ENCODE measurements at regions not wholly inside any gene's neighbourhood (a gene's known extent, or its start where the extent isn't known, plus 50 kb on each side); places are given as distances from the start of the nearest gene placed in this dataset.
A peak's percentile ranks its signal among the peaks of the same experiment; 100 is the strongest.

DNA sequence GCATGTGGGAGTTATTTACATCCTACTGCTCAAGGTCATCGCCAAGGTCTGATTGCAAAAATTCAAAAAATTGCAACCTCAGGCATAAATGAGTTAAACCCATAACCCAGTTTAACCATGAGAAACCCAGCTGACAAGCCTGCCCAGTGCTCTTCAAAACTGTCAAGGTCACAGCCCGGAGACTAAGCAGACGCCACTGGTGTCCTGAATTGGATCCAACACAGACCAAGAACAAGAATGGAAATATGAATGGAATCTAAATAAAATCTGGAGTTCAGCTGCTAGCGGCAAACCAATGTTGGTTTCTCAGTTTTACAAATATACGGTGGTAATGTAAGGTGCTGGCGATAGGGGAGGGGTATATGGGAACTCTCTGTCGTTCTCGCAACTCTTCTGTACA is 201.5 kb upstream of the MVB12B start:
- TF ChIP-seq, protein P1, sequence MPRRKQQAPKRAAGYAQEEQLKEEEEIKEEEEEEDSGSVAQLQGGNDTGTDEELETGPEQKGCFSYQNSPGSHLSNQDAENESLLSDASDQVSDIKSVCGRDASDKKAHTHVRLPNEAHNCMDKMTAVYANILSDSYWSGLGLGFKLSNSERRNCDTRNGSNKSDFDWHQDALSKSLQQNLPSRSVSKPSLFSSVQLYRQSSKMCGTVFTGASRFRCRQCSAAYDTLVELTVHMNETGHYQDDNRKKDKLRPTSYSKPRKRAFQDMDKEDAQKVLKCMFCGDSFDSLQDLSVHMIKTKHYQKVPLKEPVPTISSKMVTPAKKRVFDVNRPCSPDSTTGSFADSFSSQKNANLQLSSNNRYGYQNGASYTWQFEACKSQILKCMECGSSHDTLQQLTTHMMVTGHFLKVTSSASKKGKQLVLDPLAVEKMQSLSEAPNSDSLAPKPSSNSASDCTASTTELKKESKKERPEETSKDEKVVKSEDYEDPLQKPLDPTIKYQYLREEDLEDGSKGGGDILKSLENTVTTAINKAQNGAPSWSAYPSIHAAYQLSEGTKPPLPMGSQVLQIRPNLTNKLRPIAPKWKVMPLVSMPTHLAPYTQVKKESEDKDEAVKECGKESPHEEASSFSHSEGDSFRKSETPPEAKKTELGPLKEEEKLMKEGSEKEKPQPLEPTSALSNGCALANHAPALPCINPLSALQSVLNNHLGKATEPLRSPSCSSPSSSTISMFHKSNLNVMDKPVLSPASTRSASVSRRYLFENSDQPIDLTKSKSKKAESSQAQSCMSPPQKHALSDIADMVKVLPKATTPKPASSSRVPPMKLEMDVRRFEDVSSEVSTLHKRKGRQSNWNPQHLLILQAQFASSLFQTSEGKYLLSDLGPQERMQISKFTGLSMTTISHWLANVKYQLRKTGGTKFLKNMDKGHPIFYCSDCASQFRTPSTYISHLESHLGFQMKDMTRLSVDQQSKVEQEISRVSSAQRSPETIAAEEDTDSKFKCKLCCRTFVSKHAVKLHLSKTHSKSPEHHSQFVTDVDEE (CRISPR knock-in tag; IDR thresholded peaks at IDR 0.05) = peak; percentile 39; the same call in 1 of the 2 replicates
- TF ChIP-seq GLIS3 (CRISPR knock-in tag; IDR thresholded peaks at IDR 0.05) (no peak), ZNF70 (CRISPR knock-in tag; IDR thresholded peaks at IDR 0.05) (no peak), TCF4 (CRISPR knock-in tag; IDR thresholded peaks at IDR 0.05; ENCODE audit: borderline replicate concordance) (peak; percentile 72), ISL1 (CRISPR knock-in tag; IDR thresholded peaks at IDR 0.05) (peak; percentile 56; the same call in 1 of the 2 replicates), OSR1 (CRISPR knock-in tag; IDR thresholded peaks at IDR 0.05) (no peak)
- TF ChIP-seq, protein P2, sequence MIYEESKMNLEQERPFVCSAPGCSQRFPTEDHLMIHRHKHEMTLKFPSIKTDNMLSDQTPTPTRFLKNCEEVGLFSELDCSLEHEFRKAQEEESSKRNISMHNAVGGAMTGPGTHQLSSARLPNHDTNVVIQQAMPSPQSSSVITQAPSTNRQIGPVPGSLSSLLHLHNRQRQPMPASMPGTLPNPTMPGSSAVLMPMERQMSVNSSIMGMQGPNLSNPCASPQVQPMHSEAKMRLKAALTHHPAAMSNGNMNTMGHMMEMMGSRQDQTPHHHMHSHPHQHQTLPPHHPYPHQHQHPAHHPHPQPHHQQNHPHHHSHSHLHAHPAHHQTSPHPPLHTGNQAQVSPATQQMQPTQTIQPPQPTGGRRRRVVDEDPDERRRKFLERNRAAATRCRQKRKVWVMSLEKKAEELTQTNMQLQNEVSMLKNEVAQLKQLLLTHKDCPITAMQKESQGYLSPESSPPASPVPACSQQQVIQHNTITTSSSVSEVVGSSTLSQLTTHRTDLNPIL (CRISPR knock-in tag; IDR thresholded peaks at IDR 0.05; ENCODE audit: low read depth) = no peak
- TF ChIP-seq, protein P3, sequence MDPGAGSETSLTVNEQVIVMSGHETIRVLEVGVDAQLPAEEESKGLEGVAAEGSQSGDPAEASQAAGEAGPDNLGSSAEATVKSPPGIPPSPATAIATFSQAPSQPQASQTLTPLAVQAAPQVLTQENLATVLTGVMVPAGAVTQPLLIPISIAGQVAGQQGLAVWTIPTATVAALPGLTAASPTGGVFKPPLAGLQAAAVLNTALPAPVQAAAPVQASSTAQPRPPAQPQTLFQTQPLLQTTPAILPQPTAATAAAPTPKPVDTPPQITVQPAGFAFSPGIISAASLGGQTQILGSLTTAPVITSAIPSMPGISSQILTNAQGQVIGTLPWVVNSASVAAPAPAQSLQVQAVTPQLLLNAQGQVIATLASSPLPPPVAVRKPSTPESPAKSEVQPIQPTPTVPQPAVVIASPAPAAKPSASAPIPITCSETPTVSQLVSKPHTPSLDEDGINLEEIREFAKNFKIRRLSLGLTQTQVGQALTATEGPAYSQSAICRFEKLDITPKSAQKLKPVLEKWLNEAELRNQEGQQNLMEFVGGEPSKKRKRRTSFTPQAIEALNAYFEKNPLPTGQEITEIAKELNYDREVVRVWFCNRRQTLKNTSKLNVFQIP (CRISPR knock-in tag; IDR thresholded peaks at IDR 0.05; ENCODE audit: borderline replicate concordance, low read depth) = no peak
- ATAC-seq = peak; percentile 56

DNA sequence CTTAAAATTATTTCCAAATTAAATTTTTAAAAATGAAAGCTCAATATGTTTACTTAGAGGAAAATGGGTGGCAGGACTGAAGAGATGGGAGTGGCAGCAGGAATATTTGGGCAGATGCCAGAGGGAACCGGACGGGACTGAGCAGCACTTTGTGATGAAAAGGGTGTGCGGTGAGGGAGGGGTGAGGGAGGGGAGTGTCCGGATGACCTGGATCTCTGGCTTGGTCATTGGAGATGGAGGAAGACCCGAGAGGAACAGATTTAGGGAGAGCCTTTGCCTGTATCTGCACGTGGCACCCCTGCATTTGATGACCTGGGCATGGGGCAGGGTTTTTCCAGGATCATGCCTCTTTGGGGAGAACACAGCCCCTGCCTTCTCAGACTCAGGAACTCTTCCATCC is 201.1 kb upstream of the MVB12B start:
- peak; percentile 58 for ATAC-seq

DNA sequence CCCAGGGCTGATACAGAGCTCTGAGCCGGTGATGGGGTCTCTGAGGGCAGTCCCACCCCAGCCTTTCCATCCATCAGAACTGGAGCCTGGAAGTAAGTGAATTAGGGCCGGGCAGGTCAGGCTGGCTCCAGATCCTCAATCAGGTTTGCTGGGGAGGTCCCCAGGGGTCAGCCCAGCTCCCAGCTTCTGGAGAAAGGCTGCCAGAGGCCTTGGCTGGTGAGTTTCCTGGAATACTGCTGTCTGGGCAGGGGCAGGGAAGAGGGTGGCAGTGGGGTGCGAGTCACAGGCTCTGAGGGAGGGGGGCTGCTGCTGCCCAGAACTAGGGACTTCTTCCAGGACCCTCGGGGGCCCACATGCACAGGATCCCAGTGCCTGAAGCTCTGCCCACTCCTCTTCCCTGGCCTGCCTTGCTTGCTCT is 200.6 kb upstream of the MVB12B start:
- ATAC-seq = peak; percentile 24; the same call in 1 of the 3 replicates
- TF ChIP-seq, protein P4, sequence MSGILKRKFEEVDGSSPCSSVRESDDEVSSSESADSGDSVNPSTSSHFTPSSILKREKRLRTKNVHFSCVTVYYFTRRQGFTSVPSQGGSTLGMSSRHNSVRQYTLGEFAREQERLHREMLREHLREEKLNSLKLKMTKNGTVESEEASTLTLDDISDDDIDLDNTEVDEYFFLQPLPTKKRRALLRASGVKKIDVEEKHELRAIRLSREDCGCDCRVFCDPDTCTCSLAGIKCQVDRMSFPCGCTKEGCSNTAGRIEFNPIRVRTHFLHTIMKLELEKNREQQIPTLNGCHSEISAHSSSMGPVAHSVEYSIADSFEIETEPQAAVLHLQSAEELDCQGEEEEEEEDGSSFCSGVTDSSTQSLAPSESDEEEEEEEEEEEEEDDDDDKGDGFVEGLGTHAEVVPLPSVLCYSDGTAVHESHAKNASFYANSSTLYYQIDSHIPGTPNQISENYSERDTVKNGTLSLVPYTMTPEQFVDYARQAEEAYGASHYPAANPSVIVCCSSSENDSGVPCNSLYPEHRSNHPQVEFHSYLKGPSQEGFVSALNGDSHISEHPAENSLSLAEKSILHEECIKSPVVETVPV (CRISPR knock-in tag; IDR thresholded peaks at IDR 0.05) = no peak
- TF ChIP-seq, protein P3 (CRISPR knock-in tag; IDR thresholded peaks at IDR 0.05; ENCODE audit: borderline replicate concordance, low read depth) = no peak
- no peak for TF ChIP-seq ZFP3 (CRISPR knock-in tag; IDR thresholded peaks at IDR 0.05)
- TF ChIP-seq GLIS3 (CRISPR knock-in tag; IDR thresholded peaks at IDR 0.05) = no peak
- no peak for TF ChIP-seq RARB (CRISPR knock-in tag; IDR thresholded peaks at IDR 0.05)
- TF ChIP-seq ZFP30 (CRISPR knock-in tag; IDR thresholded peaks at IDR 0.05) = no peak
- TF ChIP-seq SNAI2 (CRISPR knock-in tag; IDR thresholded peaks at IDR 0.05) = no peak
- no peak for TF ChIP-seq OSR1 (CRISPR knock-in tag; IDR thresholded peaks at IDR 0.05)
- TF ChIP-seq, protein P1 (CRISPR knock-in tag; IDR thresholded peaks at IDR 0.05) = no peak
- TF ChIP-seq, protein P2 (CRISPR knock-in tag; IDR thresholded peaks at IDR 0.05; ENCODE audit: low read depth) = no peak
- no peak for TF ChIP-seq TOX (CRISPR knock-in tag; IDR thresholded peaks at IDR 0.05; ENCODE audit: borderline replicate concordance)
- TF ChIP-seq ARNTL (CRISPR knock-in tag; IDR thresholded peaks at IDR 0.05; ENCODE audit: borderline replicate concordance, low read depth) = no peak
- TF ChIP-seq, protein P5, sequence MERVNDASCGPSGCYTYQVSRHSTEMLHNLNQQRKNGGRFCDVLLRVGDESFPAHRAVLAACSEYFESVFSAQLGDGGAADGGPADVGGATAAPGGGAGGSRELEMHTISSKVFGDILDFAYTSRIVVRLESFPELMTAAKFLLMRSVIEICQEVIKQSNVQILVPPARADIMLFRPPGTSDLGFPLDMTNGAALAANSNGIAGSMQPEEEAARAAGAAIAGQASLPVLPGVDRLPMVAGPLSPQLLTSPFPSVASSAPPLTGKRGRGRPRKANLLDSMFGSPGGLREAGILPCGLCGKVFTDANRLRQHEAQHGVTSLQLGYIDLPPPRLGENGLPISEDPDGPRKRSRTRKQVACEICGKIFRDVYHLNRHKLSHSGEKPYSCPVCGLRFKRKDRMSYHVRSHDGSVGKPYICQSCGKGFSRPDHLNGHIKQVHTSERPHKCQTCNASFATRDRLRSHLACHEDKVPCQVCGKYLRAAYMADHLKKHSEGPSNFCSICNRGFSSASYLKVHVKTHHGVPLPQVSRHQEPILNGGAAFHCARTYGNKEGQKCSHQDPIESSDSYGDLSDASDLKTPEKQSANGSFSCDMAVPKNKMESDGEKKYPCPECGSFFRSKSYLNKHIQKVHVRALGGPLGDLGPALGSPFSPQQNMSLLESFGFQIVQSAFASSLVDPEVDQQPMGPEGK (CRISPR knock-in tag; IDR thresholded peaks at IDR 0.05; ENCODE audit: borderline replicate concordance) = no peak
- no peak for TF ChIP-seq BACH2 (CRISPR knock-in tag; IDR thresholded peaks at IDR 0.05; ENCODE audit: borderline replicate concordance)
- no peak for TF ChIP-seq ZNF70 (CRISPR knock-in tag; IDR thresholded peaks at IDR 0.05)
- no peak for TF ChIP-seq CSDC2 (CRISPR knock-in tag; IDR thresholded peaks at IDR 0.05)
- TF ChIP-seq ESRRG (CRISPR knock-in tag; IDR thresholded peaks at IDR 0.05) = no peak

More for the DNA sequence above, 201.1 kb upstream of the MVB12B start:
- TF ChIP-seq, protein P2 (CRISPR knock-in tag; IDR thresholded peaks at IDR 0.05; ENCODE audit: low read depth) = no peak
